Lung (tissue), 11 donors: ENCODE measurements at regions not wholly inside any gene's neighbourhood (a gene's known extent, or its start where the extent isn't known, plus 50 kb on each side); places are given as distances from the start of the nearest gene placed in this dataset.
A peak's percentile ranks its signal among the peaks of the same experiment; 100 is the strongest.

Source experiments
- ATAC-seq: fragments of 200-7000 bp; cut with Tn5 transposase; one replicate; pipeline ENCODE4 v1.9.1; 2020; ENCODE audit warnings: moderate number of reproducible peaks; ENCODE audit not compliant: insufficient read depth, low FRiP score
- DNase-seq, 3 donors: peaks; one replicate each; pipeline ENCODE4 v3.0.0-alpha.2; 2013 to 2017
- H3K27ac ChIP-seq, 2 donors: one replicate each; pipeline ENCODE4 v1.5.1; 2013; ENCODE audit warnings: mild to moderate bottlenecking in 2 of 2, moderate library complexity in 2 of 2, control low read depth in 1 of 2, inconsistent platforms in 1 of 2, low read depth in 1 of 2, low read length in 1 of 2
- H3K27me3 ChIP-seq, 3 donors: one replicate each; pipeline ENCODE4 v1.5.1; 2013; ENCODE audit warnings: low read length in 2 of 3; ENCODE audit not compliant: control insufficient read depth in 3 of 3, insufficient read depth in 3 of 3
- H3K36me3 ChIP-seq, 4 donors: one replicate each; pipeline ENCODE4 v1.5.1; 2013; ENCODE audit warnings: low read length in 4 of 4, mild to moderate bottlenecking in 1 of 4, moderate library complexity in 1 of 4; ENCODE audit not compliant: control insufficient read depth in 4 of 4, insufficient read depth in 4 of 4
- H3K4me1 ChIP-seq, 5 donors: one replicate each; pipeline ENCODE4 v1.5.1; 2013; ENCODE audit warnings: low read length in 5 of 5, mild to moderate bottlenecking in 2 of 5, moderate library complexity in 1 of 5; ENCODE audit not compliant: control insufficient read depth in 5 of 5, insufficient read depth in 5 of 5
- H3K4me3 ChIP-seq: one replicate; pipeline ENCODE4 v1.5.1; 2013; ENCODE audit warnings: mild to moderate bottlenecking, control low read depth, moderate library complexity
- H3K9ac ChIP-seq, 2 donors: one replicate each; pipeline ENCODE4 v1.5.1; 2013; ENCODE audit warnings: low read length in 2 of 2, control low read depth in 1 of 2; ENCODE audit not compliant: insufficient read depth in 1 of 2
- H3K9me3 ChIP-seq, 4 donors: one replicate each; pipeline ENCODE4 v1.5.1; 2013; ENCODE audit warnings: low read length in 3 of 4, mild to moderate bottlenecking in 1 of 4, moderate library complexity in 1 of 4; ENCODE audit not compliant: control insufficient read depth in 4 of 4, insufficient read depth in 3 of 4
- WGBS, 2 donors: extraction: QIAGEN DNeasy Blood & Tissue Kit; methylation state at CpG; one replicate each; pipeline ENCODE4 v1.1.7; 2013; 5-methylcytosine and 5-hydroxymethylcytosine counted together
- TF ChIP-seq, protein P1 (sequence below): IDR thresholded peaks from 2 replicates; pipeline ENCODE4 v1.5.1; 2012; ENCODE audit warnings: mild to moderate bottlenecking; ENCODE audit errors: control extremely low read depth, extremely low read depth
- donor health status: control.
- donor health status: control.
- donor health status: Bipolar disorder and iron deficiency.
- donor health status: healthy.
- donor health status: DM: yes; HTN: yes; CAD: no.

DNA sequence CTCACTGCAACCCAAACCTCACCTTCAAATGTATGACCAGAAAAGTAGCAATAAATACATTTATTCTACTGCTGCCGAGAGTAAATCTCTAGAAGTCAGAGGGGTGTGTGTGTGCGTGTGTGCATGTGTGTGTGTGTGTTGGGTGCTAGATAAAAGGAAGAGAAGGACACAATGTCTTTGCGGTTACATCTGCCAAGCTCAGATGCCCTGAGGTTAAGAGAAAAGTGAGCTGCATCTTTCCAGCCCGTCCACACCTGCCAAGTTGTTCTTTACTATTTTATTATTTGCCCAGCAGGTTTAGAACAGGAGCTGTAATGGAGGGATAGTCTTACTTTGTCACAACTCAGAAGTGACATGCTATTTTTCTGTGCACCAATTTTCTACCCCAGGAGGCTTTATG, 54.5 kb upstream of the ANKFN1 start:
- WGBS, 2 donors: 84 to 85% methylated on average over 4 of the region's 4 CpGs
- H3K9me3 ChIP-seq: no peaks in the 10 kb centered on the region
- H3K36me3 ChIP-seq: no peaks in the 10 kb centered on the region
- ATAC-seq (no peak), DNase-seq (no peak)
- H3K27me3 ChIP-seq: no peaks in the 10 kb centered on the region
- TF ChIP-seq, protein P1, sequence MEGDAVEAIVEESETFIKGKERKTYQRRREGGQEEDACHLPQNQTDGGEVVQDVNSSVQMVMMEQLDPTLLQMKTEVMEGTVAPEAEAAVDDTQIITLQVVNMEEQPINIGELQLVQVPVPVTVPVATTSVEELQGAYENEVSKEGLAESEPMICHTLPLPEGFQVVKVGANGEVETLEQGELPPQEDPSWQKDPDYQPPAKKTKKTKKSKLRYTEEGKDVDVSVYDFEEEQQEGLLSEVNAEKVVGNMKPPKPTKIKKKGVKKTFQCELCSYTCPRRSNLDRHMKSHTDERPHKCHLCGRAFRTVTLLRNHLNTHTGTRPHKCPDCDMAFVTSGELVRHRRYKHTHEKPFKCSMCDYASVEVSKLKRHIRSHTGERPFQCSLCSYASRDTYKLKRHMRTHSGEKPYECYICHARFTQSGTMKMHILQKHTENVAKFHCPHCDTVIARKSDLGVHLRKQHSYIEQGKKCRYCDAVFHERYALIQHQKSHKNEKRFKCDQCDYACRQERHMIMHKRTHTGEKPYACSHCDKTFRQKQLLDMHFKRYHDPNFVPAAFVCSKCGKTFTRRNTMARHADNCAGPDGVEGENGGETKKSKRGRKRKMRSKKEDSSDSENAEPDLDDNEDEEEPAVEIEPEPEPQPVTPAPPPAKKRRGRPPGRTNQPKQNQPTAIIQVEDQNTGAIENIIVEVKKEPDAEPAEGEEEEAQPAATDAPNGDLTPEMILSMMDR: no peak
- H3K4me1 ChIP-seq: peaks cover 0 to 2% (median 0%) of the 10 kb centered on the region in 5 donors
- H3K27ac ChIP-seq: no peak overlapping the region
- H3K9ac ChIP-seq: no peak overlapping the region
- no peak overlapping the region for H3K4me3 ChIP-seq

DNA sequence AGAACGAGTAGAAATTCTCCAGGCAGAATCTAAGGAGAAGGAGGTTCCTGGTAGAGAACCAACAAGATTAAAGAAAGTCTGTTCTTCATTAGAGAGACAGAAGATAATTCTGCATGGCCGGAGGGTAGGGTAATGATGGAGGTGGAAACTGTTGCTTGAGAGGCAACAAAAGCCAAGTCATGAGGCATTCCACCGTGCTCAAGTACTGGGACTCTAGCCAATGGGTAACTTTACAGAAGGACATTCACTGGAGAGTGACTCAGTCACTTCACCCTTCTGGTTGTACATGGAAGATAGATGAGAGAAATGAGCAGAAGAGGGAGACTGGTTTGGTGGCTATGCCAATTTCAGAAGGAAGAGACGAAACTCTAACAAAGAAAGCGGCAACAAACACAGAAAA, 53.6 kb upstream of the ANKFN1 start:
- peak; percentile 53 for ATAC-seq
- TF ChIP-seq, protein P1: no peak
- DNase-seq: no peak
- WGBS, 2 donors: 77 to 86% methylated on average over 5 of the region's 5 CpGs
- Histone ChIP-seq H3K4me3 (no peak overlapping the region), H3K36me3 (no peaks in the 10 kb centered on the region), H3K9ac (no peak overlapping the region), H3K4me1 (peaks cover 0 to 3% (median 0%) of the 10 kb centered on the region in 5 donors), H3K27ac (no peak overlapping the region), H3K9me3 (no peaks in the 10 kb centered on the region), H3K27me3 (no peaks in the 10 kb centered on the region)
